K562 (cell line): ENCODE measurements at regions not wholly inside any gene's neighbourhood (a gene's known extent, or its start where the extent isn't known, plus 50 kb on each side); places are given as distances from the start of the nearest gene placed in this dataset.

Experiments used
- ATAC-seq: fragments of 200-7000 bp; cut with Tn5 transposase; 3 replicates; pipeline ENCODE4 v1.9.1; 2020; ENCODE audit warnings: moderate library complexity
- BruUV-seq: library from RNA; stranded (reverse); fragments of 400-500 nt; replicated peaks from 2 replicates; lab custom pipeline; 2021; lab: Mats Ljungman, UMichigan
- CTCF ChIA-PET: fragments of 300-600 bp; formaldehyde crosslinking; extraction: SDS; loops from one replicate; lab custom pipeline; 2021; ENCODE audit warnings: low intra/inter-chr PET ratio; lab: Yijun Ruan, JAX
- POLR2A ChIA-PET: fragments of 300-600, 350-650 bp; sonication (Branson Sonifier 250); formaldehyde crosslinking; extraction: SDS; loops from one replicate; lab custom pipeline; 2021; ENCODE audit warnings: antibody characterized with exemption, inconsistent platforms; lab: Yijun Ruan, JAX
- DNase-seq, 4 experiments: peaks; one replicate each; pipeline versions ENCODE4 v3.0.0 to v3.0.0-alpha.2; 2011 to 2018; ENCODE audit warnings: low spot score in 3 of 4, mixed read lengths in 3 of 4; ENCODE audit errors: extremely low read depth in 1 of 4
- FAIRE-seq: peaks from 2 replicates; lab custom pipeline; 2011; peaks lifted over from hg19 to GRCh38; lab: Jason Lieb, UNC
- H2AFZ ChIP-seq: 2 replicates; pipeline ENCODE4 v1.6.0; 2011; ENCODE audit warnings: low read depth, low read length, control low read depth, inconsistent platforms
- H3K27ac ChIP-seq: fragments of 200-600 bp; 3 replicates; pipeline ENCODE4 v1.8.0; 2011; ENCODE audit warnings: low read depth, mild to moderate bottlenecking, control low read depth, inconsistent platforms, low read length, moderate library complexity, mixed read lengths; ENCODE audit errors: extremely low read depth
- H3K27me3 ChIP-seq, 2 experiments: fragments of 300-600 bp in 1 of 2; 2 replicates in 1 of 2; 3 replicates in 1 of 2; pipeline versions ENCODE4 v1.6.0 to v1.8.0; 2011; ENCODE audit warnings: inconsistent platforms in 2 of 2, low read length in 2 of 2, mild to moderate bottlenecking in 1 of 2, mixed read lengths in 1 of 2, moderate library complexity in 1 of 2; ENCODE audit not compliant: control insufficient read depth in 2 of 2, insufficient read depth in 2 of 2
- H3K36me3 ChIP-seq: fragments of 300-600 bp; 3 replicates; pipeline ENCODE4 v1.8.0; 2011; ENCODE audit warnings: mild to moderate bottlenecking, low read length, inconsistent platforms; ENCODE audit not compliant: control insufficient read depth, insufficient read depth
- H3K4me1 ChIP-seq, 2 experiments: fragments of 200-600 bp in 1 of 2; replicated peaks in 1 of 2; 2 replicates in 1 of 2; 3 replicates in 1 of 2; pipeline versions ENCODE4 v1.5.1 to v1.8.0; 2011; ENCODE audit warnings: inconsistent platforms in 2 of 2, low read length in 2 of 2, mild to moderate bottlenecking in 1 of 2, mixed read lengths in 1 of 2, moderate library complexity in 1 of 2; ENCODE audit not compliant: control insufficient read depth in 2 of 2, insufficient read depth in 2 of 2
- H3K4me2 ChIP-seq: 2 replicates; pipeline ENCODE4 v1.6.1; 2011; ENCODE audit warnings: low read length, control low read depth, inconsistent platforms, mixed read lengths; ENCODE audit not compliant: insufficient read depth
- H3K4me3 ChIP-seq: fragments of 200-600 bp; sonication (generic), shearing (Covaris generic); 2 replicates; pipeline ENCODE4 v1.5.1; 2016; ENCODE audit warnings: control low read depth, inconsistent platforms
- H3K79me2 ChIP-seq: fragments of 200-600 bp; 3 replicates; pipeline ENCODE4 v1.8.0; 2011; ENCODE audit warnings: low read length, inconsistent platforms; ENCODE audit not compliant: control insufficient read depth, insufficient read depth
- H3K9ac ChIP-seq, 2 experiments: 2 replicates each; pipeline versions ENCODE4 v1.6.0 to v1.6.1; 2011; ENCODE audit warnings: low read depth in 2 of 2, low read length in 2 of 2, control low read depth in 1 of 2, inconsistent platforms in 1 of 2, mild to moderate bottlenecking in 1 of 2, mixed read lengths in 1 of 2; ENCODE audit not compliant: insufficient read depth in 1 of 2
- H3K9me1 ChIP-seq: one replicate; pipeline ENCODE4 v1.6.0; 2011; ENCODE audit warnings: inconsistent platforms, mild to moderate bottlenecking, low read length, moderate library complexity; ENCODE audit not compliant: control insufficient read depth, insufficient read depth
- H3K9me3 ChIP-seq: replicated peaks from 2 replicates; pipeline ENCODE4 v1.5.1; 2011; ENCODE audit warnings: low read depth, low read length, inconsistent platforms; ENCODE audit not compliant: control insufficient read depth, insufficient read depth
- H4K20me1 ChIP-seq: replicated peaks from 2 replicates; pipeline ENCODE4 v1.6.1; 2011; ENCODE audit warnings: low read length, inconsistent platforms, mixed read lengths; ENCODE audit not compliant: control insufficient read depth, insufficient read depth
- E2F1 ChIP-seq: sonication (generic); formaldehyde crosslinking; IDR thresholded peaks from 2 replicates; pipeline ENCODE4 v1.8.1; 2023; ENCODE audit warnings: mild to moderate bottlenecking, missing genetic modification reagents, moderate library complexity
- WGBS: fragments of 100-300 bp; shearing (Covaris generic); methylation state at CpG from one replicate; pipeline ENCODE4 v1.1.6; 2016; ENCODE audit warnings: low coverage, mixed read lengths; ENCODE audit not compliant: insufficient coverage; ENCODE audit errors: missing lambda C conversion rate; 5-methylcytosine and 5-hydroxymethylcytosine counted together
- in situ Hi-C: fragments of 300-500 bp; cut with MboI; formaldehyde crosslinking; loops from 4 replicates; pipeline ENCODE4 v1.15.0; 2018; ENCODE audit warnings: inconsistent platforms, mixed read lengths
- intact Hi-C: fragments of 100-400 bp; cut with micrococcal nuclease; formaldehyde crosslinking; loops from 2 replicates; pipeline ENCODE4 v1.14.2; 2022
- TF ChIP-seq, protein P1 (sequence below): sonication (generic); formaldehyde crosslinking; IDR thresholded peaks from 2 replicates; pipeline ENCODE4 v1.8.1; 2023; ENCODE audit warnings: mild to moderate bottlenecking, missing genetic modification reagents

GRCh38 chr19:27746691-27747380, 1466.1 kb downstream of the UQCRFS1 start:
- ATAC-seq, result peak; percentile 73
- no peak for TF ChIP-seq E2F1
- TF ChIP-seq, protein P1, sequence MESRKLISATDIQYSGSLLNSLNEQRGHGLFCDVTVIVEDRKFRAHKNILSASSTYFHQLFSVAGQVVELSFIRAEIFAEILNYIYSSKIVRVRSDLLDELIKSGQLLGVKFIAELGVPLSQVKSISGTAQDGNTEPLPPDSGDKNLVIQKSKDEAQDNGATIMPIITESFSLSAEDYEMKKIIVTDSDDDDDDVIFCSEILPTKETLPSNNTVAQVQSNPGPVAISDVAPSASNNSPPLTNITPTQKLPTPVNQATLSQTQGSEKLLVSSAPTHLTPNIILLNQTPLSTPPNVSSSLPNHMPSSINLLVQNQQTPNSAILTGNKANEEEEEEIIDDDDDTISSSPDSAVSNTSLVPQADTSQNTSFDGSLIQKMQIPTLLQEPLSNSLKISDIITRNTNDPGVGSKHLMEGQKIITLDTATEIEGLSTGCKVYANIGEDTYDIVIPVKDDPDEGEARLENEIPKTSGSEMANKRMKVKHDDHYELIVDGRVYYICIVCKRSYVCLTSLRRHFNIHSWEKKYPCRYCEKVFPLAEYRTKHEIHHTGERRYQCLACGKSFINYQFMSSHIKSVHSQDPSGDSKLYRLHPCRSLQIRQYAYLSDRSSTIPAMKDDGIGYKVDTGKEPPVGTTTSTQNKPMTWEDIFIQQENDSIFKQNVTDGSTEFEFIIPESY (CRISPR knock-in tag), result 0 out of 2 replicates have a peak, but pooled peaks have one; percentile 27
- H3K4me2 ChIP-seq, result no peak overlapping the region
- no peaks in the 10 kb centered on the region for H3K27me3 ChIP-seq
- in situ Hi-C loops, result no loop called here
- no peak overlapping the region for H2AFZ ChIP-seq
- peak; percentile 3 to 11 (median 7) for DNase-seq
- no peaks in the 10 kb centered on the region for H3K9me3 ChIP-seq
- H3K4me1 ChIP-seq, result no peaks in the 10 kb centered on the region
- H3K27ac ChIP-seq, result no peak overlapping the region
- no peak overlapping the region for H3K9ac ChIP-seq
- CTCF ChIA-PET, result no interaction called here
- POLR2A ChIA-PET, result no interaction called here
- H3K9me1 ChIP-seq, result no peaks in the 10 kb centered on the region
- WGBS, result 42% methylated on average over 19 of the region's 28 CpGs
- intact Hi-C loops, result no loop called here
- FAIRE-seq, result no peak
- BruUV-seq, result no TSS peak
- H3K4me3 ChIP-seq, result no peak overlapping the region
- no peaks in the 10 kb centered on the region for H3K79me2 ChIP-seq
- no peaks in the 10 kb centered on the region for H4K20me1 ChIP-seq
- no peaks in the 10 kb centered on the region for H3K36me3 ChIP-seq
